ENCODE measurements at regions not wholly inside any gene's neighbourhood (a gene's known extent, or its start where the extent isn't known, plus 50 kb on each side); places are given as distances from the start of the nearest gene placed in this dataset.

DNA sequence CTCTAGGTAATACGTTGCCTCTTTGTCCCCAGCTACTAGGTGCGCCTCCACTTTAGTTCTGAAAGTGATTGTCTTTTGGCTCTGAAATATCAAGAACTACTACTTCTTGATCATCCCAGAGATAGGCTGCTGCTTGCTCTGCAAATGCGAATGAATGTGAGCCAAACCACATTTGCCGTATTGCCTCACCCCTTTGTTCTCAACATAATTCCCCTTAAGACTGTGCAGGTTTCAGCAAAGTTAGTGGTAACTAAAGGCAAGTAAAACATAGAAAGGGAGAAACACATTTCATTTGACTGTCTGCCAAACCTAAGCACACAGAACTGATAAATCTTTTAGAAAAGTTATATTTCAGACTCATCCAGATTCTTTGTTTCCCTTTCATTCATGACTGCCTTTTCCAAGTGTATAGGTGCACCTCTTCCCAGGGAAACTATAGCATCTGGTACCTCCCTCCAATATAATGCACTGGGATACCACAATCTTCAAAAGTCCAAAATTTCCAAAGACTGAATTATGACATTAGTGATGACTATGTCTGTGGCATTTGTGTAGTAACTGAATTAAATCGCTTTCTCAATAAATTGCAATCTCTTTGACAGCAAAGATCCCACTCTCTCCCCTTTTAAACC lies 720.6 kb upstream of the CBLB start:
- TF ChIP-seq EZH2 (IDR thresholded peaks at IDR 0.05) = no peak
- TF ChIP-seq, protein P1, sequence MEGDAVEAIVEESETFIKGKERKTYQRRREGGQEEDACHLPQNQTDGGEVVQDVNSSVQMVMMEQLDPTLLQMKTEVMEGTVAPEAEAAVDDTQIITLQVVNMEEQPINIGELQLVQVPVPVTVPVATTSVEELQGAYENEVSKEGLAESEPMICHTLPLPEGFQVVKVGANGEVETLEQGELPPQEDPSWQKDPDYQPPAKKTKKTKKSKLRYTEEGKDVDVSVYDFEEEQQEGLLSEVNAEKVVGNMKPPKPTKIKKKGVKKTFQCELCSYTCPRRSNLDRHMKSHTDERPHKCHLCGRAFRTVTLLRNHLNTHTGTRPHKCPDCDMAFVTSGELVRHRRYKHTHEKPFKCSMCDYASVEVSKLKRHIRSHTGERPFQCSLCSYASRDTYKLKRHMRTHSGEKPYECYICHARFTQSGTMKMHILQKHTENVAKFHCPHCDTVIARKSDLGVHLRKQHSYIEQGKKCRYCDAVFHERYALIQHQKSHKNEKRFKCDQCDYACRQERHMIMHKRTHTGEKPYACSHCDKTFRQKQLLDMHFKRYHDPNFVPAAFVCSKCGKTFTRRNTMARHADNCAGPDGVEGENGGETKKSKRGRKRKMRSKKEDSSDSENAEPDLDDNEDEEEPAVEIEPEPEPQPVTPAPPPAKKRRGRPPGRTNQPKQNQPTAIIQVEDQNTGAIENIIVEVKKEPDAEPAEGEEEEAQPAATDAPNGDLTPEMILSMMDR (IDR thresholded peaks at IDR 0.05) = no peak

Measured in neural progenitor cell (in vitro differentiated cells).